Panc1 (cell line): ENCODE measurements at regions not wholly inside any gene's neighbourhood (a gene's known extent, or its start where the extent isn't known, plus 50 kb on each side); places are given as distances from the start of the nearest gene placed in this dataset.

ENCODE experiments used
- ATAC-seq: fragments of 200-7000 bp; cut with Tn5 transposase; 2 replicates; pipeline ENCODE4 v1.9.1; 2020; ENCODE audit warnings: mild to moderate bottlenecking, moderate library complexity
- BruUV-seq: library from RNA; stranded (reverse); fragments of 400-500 nt; replicated peaks from 2 replicates; lab custom pipeline; 2021; lab: Mats Ljungman, UMichigan
- CTCF ChIA-PET: fragments of 300-600 bp; sonication (Branson Sonifier 250); formaldehyde crosslinking; loops from one replicate; lab custom pipeline; 2022; ENCODE audit warnings: antibody characterized with exemption; lab: Charles Lee
- POLR2A ChIA-PET: fragments of 300-600 bp; sonication (Branson Sonifier 250); formaldehyde crosslinking; loops from one replicate; lab custom pipeline; 2022; ENCODE audit warnings: antibody characterized with exemption; lab: Charles Lee
- DNase-seq: peaks from one replicate; pipeline ENCODE4 v3.0.0-alpha.2; 2010; ENCODE audit warnings: low read depth, low spot score
- H3K27ac ChIP-seq: 2 replicates; pipeline ENCODE4 v1.5.1; 2011; ENCODE audit warnings: mild to moderate bottlenecking, low read length, inconsistent platforms
- H3K27me3 ChIP-seq: fragments of 200-500 bp; sonication (Bioruptor generic); 2 replicates; pipeline ENCODE4 v1.6.0; 2014; ENCODE audit warnings: low read length, inconsistent platforms; ENCODE audit not compliant: control insufficient read depth, insufficient read depth
- H3K36me3 ChIP-seq: fragments of 200-500 bp; sonication (Bioruptor generic); 2 replicates; pipeline ENCODE4 v1.5.1; 2014; ENCODE audit warnings: inconsistent platforms, mild to moderate bottlenecking, low read length, moderate library complexity; ENCODE audit not compliant: control insufficient read depth, insufficient read depth
- H3K4me1 ChIP-seq: 2 replicates; pipeline ENCODE4 v1.5.1; 2011; ENCODE audit warnings: inconsistent platforms, mild to moderate bottlenecking, low read length, moderate library complexity; ENCODE audit not compliant: control insufficient read depth, insufficient read depth
- H3K4me3 ChIP-seq, 2 experiments: 2 replicates each; pipeline ENCODE4 v1.5.1; 2011 to 2012; ENCODE audit warnings: low read depth in 2 of 2, low read length in 2 of 2, mild to moderate bottlenecking in 2 of 2, inconsistent platforms in 1 of 2, moderate library complexity in 1 of 2
- H3K9me3 ChIP-seq: fragments of 200-500 bp; sonication (Bioruptor generic); 2 replicates; pipeline ENCODE4 v1.5.1; 2014; ENCODE audit warnings: low read depth, mild to moderate bottlenecking, inconsistent platforms, low read length, moderate library complexity; ENCODE audit not compliant: control insufficient read depth, insufficient read depth
- CTCF ChIP-seq: fragments of 450-650 bp; IDR thresholded peaks from 2 replicates; pipeline ENCODE4 v1.5.1; 2017; ENCODE audit warnings: mild to moderate bottlenecking
- POLR2AphosphoS5 ChIP-seq: IDR thresholded peaks from 2 replicates; pipeline ENCODE4 v1.6.1; 2012; ENCODE audit warnings: mild to moderate bottlenecking, low read depth, low read length, moderate library complexity
- REST ChIP-seq, 2 experiments: IDR thresholded peaks; 2 replicates each; pipeline ENCODE4 v1.6.1; 2011 to 2012; ENCODE audit warnings: low read depth in 2 of 2, control low read depth in 1 of 2, low read length in 1 of 2, mild to moderate bottlenecking in 1 of 2, moderate library complexity in 1 of 2; ENCODE audit not compliant: insufficient read depth in 1 of 2
- SIN3A ChIP-seq: IDR thresholded peaks from 2 replicates; pipeline ENCODE4 v1.6.1; 2012; ENCODE audit warnings: low read depth, mild to moderate bottlenecking, low read length, moderate library complexity, borderline replicate concordance; ENCODE audit not compliant: insufficient read depth
- TCF7L2 ChIP-seq: IDR thresholded peaks from 2 replicates; pipeline ENCODE4 v1.6.1; 2011; ENCODE audit warnings: mild to moderate bottlenecking, low read depth, low read length, inconsistent platforms
- in situ Hi-C: cut with HindIII; loops from 2 replicates; pipeline ENCODE4 v1.10.0; 2016; ENCODE audit warnings: low sequenced_read_pairs, low pct_unique_long_range_greater_than_20kb
- intact Hi-C: fragments of 100-400 bp; cut with micrococcal nuclease; formaldehyde crosslinking; loops from one replicate; pipeline ENCODE4 v1.10.0; 2022; ENCODE audit not compliant: unreplicated experiment

- DNase-seq (no peak), ATAC-seq (no peak)
- Histone ChIP-seq H3K4me1 (no peaks in the 10 kb centered on the region), H3K36me3 (no peaks in the 10 kb centered on the region), H3K27ac (no peak overlapping the region), H3K4me3 (no peak overlapping the region), H3K27me3 (no peaks in the 10 kb centered on the region; the same call in 1 of the 2 replicates), H3K9me3 (no peaks in the 10 kb centered on the region)
- BruUV-seq: no TSS peak
- no peak for TF ChIP-seq SIN3A
- TF ChIP-seq CTCF: no peak
- no peak for TF ChIP-seq REST (IDR thresholded peaks at IDR 0.05; ENCODE audit: insufficient read depth in 1 of 2, low read depth in 2 of 2, low read length in 1 of 2)
- no peak for TF ChIP-seq POLR2AphosphoS5
- no peak for TF ChIP-seq TCF7L2
- in situ Hi-C loops (no loop called here), intact Hi-C loops (no loop called here)
- POLR2A ChIA-PET: no interaction called here
- CTCF ChIA-PET: no interaction called here
These were observed 66.0 kb upstream of the KIF16B start for GRCh38 chr20:16639027-16639941.

DNA sequence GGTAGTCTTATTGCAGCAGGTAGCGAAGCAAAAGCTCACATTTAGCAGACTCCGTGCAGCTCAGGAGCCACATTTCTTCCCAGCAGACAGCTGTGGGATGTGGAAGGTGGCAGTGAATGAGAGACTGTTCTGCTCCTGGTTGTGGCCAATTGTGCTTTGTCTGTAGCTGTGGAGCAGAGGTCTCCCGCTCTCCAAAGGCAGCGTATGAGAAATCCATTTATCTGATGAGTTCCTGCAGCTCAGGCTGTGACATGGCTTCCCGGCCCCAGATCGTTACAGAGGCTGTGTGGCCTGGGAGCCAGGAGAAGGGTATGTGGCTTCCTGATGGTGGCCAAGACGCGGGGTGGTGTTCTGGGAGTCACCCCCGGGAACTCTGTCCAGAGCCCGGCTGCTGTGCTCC lies 64.5 kb upstream of the KIF16B start:
- Histone ChIP-seq H3K9me3 (no peaks in the 10 kb centered on the region), H3K4me3 (no peak overlapping the region), H3K27me3 (no peaks in the 10 kb centered on the region; the same call in 1 of the 2 replicates), H3K27ac (no peak overlapping the region), H3K4me1 (no peaks in the 10 kb centered on the region), H3K36me3 (no peaks in the 10 kb centered on the region; the same call in 1 of the 2 replicates)
- BruUV-seq: no TSS peak
- TF ChIP-seq SIN3A (no peak), TCF7L2 (no peak), REST (IDR thresholded peaks at IDR 0.05; ENCODE audit: insufficient read depth in 1 of 2, low read depth in 2 of 2, low read length in 1 of 2) (no peak), CTCF (no peak), POLR2AphosphoS5 (no peak)
- DNase-seq (no peak), ATAC-seq (no peak)
- in situ Hi-C loops: no loop called here
- CTCF ChIA-PET: no interaction called here
- POLR2A ChIA-PET: no interaction called here
- intact Hi-C loops: no loop called here
